GM12878 (cell line): ENCODE measurements at regions not wholly inside any gene's neighbourhood (a gene's known extent, or its start where the extent isn't known, plus 50 kb on each side); places are given as distances from the start of the nearest gene placed in this dataset.

Experiments used
- CEBPB ChIP-seq, 2 experiments: fragments of 150-350 bp in 1 of 2; IDR thresholded peaks; 2 replicates each; pipeline ENCODE4 v1.6.1; 2012 to 2014; ENCODE audit warnings: low read depth in 2 of 2, low read length in 2 of 2, borderline replicate concordance in 1 of 2, inconsistent platforms in 1 of 2
- CHD2 ChIP-seq: IDR thresholded peaks from 2 replicates; pipeline ENCODE4 v1.6.1; 2011; ENCODE audit warnings: low read depth, low read length, improper control_type of control experiment, borderline replicate concordance
- CREM ChIP-seq: IDR thresholded peaks from 2 replicates; pipeline ENCODE4 v1.6.1; 2014; ENCODE audit warnings: antibody characterized with exemption, low read depth
- JUNB ChIP-seq: IDR thresholded peaks from 2 replicates; pipeline ENCODE4 v1.6.1; 2016; ENCODE audit warnings: antibody characterized with exemption, mild to moderate bottlenecking
- JUND ChIP-seq: IDR thresholded peaks from 2 replicates; pipeline ENCODE4 v1.6.1; 2012; ENCODE audit warnings: low read depth, mild to moderate bottlenecking, low read length, improper control_type of control experiment, moderate library complexity
- NR2F1 ChIP-seq: fragments of 450-650 bp; conservative IDR thresholded peaks from 2 replicates; pipeline ENCODE4 v1.6.1; 2017; ENCODE audit warnings: mild to moderate bottlenecking
- POLR2A ChIP-seq: IDR thresholded peaks from 2 replicates; pipeline ENCODE4 v1.6.1; 2011; ENCODE audit warnings: low read depth, mild to moderate bottlenecking, low read length
- SIN3A ChIP-seq: IDR thresholded peaks from 2 replicates; pipeline ENCODE4 v1.6.1; 2012; ENCODE audit warnings: low read depth, low read length, improper control_type of control experiment
- SMC3 ChIP-seq: IDR thresholded peaks from 2 replicates; pipeline ENCODE4 v1.6.1; 2011; ENCODE audit warnings: low read length, improper control_type of control experiment, borderline replicate concordance
- ZBED1 ChIP-seq: IDR thresholded peaks from 2 replicates; pipeline ENCODE4 v1.6.1; 2016; ENCODE audit warnings: borderline replicate concordance
- ZNF274 ChIP-seq: IDR thresholded peaks from one replicate; pipeline ENCODE4 v1.8.0; 2011; ENCODE audit not compliant: insufficient read length, insufficient read depth
- TF ChIP-seq, protein P1 (sequence below): IDR thresholded peaks from 2 replicates; pipeline ENCODE4 v1.6.1; 2012; ENCODE audit warnings: low read length, inconsistent platforms

DNA sequence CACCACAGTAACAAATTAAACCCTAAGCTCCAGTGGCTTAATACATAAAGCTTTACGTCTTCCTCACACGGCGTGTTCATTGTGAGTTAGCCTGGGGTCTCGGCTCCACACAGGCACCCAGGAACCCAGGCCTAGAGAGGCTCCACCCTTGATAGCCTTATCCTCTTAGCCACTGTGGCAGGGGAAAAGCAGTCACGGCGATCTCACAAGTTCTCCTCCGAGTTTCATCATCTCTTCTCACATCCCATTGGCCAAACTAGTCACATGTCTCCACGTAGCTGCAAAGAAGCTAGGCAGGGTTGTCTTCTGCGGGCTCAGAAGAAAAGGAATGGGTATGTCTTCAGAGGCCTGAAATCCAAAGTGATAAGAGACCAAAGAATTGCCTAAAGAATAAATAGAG, 122.3 kb upstream of the GRIK3 start:
- TF ChIP-seq ZNF274, result no peak
- TF ChIP-seq SIN3A, result no peak
- TF ChIP-seq SMC3, result no peak
- TF ChIP-seq JUNB, result no peak
- no peak for TF ChIP-seq NR2F1
- no peak for TF ChIP-seq ZBED1
- no peak for TF ChIP-seq CHD2
- no peak for TF ChIP-seq CREM
- TF ChIP-seq, protein P1, sequence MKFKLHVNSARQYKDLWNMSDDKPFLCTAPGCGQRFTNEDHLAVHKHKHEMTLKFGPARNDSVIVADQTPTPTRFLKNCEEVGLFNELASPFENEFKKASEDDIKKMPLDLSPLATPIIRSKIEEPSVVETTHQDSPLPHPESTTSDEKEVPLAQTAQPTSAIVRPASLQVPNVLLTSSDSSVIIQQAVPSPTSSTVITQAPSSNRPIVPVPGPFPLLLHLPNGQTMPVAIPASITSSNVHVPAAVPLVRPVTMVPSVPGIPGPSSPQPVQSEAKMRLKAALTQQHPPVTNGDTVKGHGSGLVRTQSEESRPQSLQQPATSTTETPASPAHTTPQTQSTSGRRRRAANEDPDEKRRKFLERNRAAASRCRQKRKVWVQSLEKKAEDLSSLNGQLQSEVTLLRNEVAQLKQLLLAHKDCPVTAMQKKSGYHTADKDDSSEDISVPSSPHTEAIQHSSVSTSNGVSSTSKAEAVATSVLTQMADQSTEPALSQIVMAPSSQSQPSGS, result no peak
- TF ChIP-seq CEBPB (IDR thresholded peaks at IDR 0.05; ENCODE audit: borderline replicate concordance in 1 of 2, low read depth in 2 of 2, low read length in 2 of 2), result no peak
- TF ChIP-seq JUND, result no peak
- no peak for TF ChIP-seq POLR2A
